ENCODE measurements at regions not wholly inside any gene's neighbourhood (a gene's known extent, or its start where the extent isn't known, plus 50 kb on each side); places are given as distances from the start of the nearest gene placed in this dataset.

DNA sequence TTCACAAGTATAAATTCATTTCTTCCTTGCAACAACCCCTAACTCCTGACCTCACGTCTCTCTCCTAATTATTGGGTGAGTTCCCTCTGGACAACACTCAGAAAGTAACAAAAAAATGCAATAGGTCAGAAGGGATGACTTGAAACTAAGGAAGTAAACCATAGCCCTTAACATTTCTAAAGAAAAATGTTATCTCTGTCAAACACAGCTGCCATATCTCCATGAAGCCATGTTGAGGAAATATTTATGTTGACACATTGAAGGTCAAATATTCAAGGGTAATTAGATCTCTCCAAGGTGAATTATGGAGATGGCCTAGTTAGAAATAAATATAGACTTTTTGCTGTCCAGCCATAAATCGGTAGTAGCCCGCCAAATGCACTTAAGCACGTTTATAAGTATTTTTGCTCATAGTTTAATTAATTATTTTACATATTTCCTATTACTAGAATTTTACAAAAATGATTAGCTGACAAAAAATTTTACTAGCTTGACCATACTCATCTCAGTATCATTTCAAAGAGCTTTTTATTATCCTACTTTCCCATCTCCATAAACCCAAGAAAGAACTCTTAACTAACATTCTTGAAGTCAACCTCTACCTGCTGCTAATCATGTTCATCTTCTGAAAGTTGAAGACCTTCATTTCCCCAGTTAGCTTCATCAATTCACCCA, 160.1 kb upstream of the PKN2 start:
- no peak overlapping the region for H3K4me3 ChIP-seq (ENCODE audit: low read length in 2 of 2)
- no peaks in the 10 kb centered on the region for H3K27me3 ChIP-seq (ENCODE audit: insufficient read depth, low read length)
- no peak overlapping the region for H3K4me3 Mint-ChIP-seq
- DNase-seq: no peak
- intact Hi-C loops (cut with micrococcal nuclease): no loop called here
- H3K9me3 ChIP-seq (ENCODE audit: control insufficient read depth in 1 of 2, low read length in 2 of 2): no peaks in the 10 kb centered on the region
- H3K4me1 ChIP-seq (ENCODE audit: insufficient read depth, low read length): no peaks in the 10 kb centered on the region
- H3K36me3 ChIP-seq (ENCODE audit: insufficient read depth, low read length): no peaks in the 10 kb centered on the region
- no peaks in the 10 kb centered on the region for H3K4me1 Mint-ChIP-seq
- H3K9me3 Mint-ChIP-seq: peaks cover 0 to 7% (median 0%) of the 10 kb centered on the region in 8 donors
- ChIA-PET POLR2A (ENCODE audit: partially characterized antibody) (no interaction called here), CTCF (ENCODE audit: partially characterized antibody) (no interaction called here)
- H3K27me3 Mint-ChIP-seq: peaks cover 0 to 2% of the 10 kb centered on the region in 2 donors
- no peaks in the 10 kb centered on the region for H3K36me3 Mint-ChIP-seq
- H3K27ac ChIP-seq (ENCODE audit: low read depth, low read length): no peak overlapping the region
- no peak overlapping the region for H3K27ac Mint-ChIP-seq

DNA sequence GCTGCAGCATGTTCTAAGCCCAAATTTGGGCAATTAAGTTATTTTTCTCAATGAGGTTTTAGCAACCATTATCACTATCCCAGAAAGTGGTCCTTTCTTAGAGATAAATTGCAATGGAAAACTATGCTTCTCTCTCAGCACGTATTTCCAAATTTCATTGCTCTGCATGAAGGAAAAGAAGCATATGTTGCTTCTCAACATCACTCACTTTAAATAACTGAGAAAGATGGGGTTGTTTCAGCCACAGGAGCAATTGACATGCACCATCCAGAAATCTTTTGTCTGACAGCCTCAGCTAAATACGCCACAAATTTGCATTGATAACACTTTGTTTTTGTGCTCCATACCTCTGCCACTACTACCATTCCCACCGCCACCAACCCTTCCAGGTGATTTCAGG, 157.6 kb upstream of the PKN2 start:
- H3K4me3 ChIP-seq (ENCODE audit: low read length in 2 of 2): no peak overlapping the region
- peaks cover 0 to 7% (median 0%) of the 10 kb centered on the region in 8 donors for H3K9me3 Mint-ChIP-seq
- H3K27ac Mint-ChIP-seq: no peak overlapping the region
- no peak overlapping the region for H3K27ac ChIP-seq (ENCODE audit: low read depth, low read length)
- intact Hi-C loops (cut with micrococcal nuclease): no loop called here
- H3K27me3 Mint-ChIP-seq: peaks cover 0 to 3% of the 10 kb centered on the region in 2 donors
- no peaks in the 10 kb centered on the region for H3K4me1 Mint-ChIP-seq
- no peaks in the 10 kb centered on the region for H3K36me3 Mint-ChIP-seq
- no peaks in the 10 kb centered on the region for H3K27me3 ChIP-seq (ENCODE audit: insufficient read depth, low read length)
- no peak for DNase-seq
- H3K36me3 ChIP-seq (ENCODE audit: insufficient read depth, low read length): no peaks in the 10 kb centered on the region
- ChIA-PET CTCF (ENCODE audit: partially characterized antibody) (no interaction called here), POLR2A (ENCODE audit: partially characterized antibody) (no interaction called here)
- no peaks in the 10 kb centered on the region for H3K4me1 ChIP-seq (ENCODE audit: insufficient read depth, low read length)
- H3K4me3 Mint-ChIP-seq: no peak overlapping the region
- no peaks in the 10 kb centered on the region for H3K9me3 ChIP-seq (ENCODE audit: control insufficient read depth in 1 of 2, low read length in 2 of 2)

DNA sequence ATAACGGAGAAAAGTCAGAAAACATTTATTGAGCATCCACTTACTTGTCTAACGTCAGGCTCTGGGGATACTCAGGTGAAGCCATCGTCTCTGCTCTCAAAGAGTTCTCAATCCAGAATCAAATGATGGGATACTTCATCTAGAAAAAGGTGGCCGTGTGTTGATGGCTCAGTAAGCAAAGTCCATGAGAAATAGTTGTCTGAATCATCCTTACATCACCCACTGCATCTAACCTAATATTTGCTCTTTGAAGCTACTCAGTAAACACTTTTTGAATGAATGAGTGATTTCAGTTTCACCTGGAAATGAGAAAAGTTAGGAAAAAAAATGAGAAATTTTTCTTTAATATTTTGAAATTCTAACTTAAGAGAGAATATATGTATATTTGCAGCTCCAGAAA, 155.3 kb upstream of the PKN2 start:
- H3K36me3 Mint-ChIP-seq: no peaks in the 10 kb centered on the region
- POLR2A ChIA-PET (ENCODE audit: partially characterized antibody): no interaction called here
- CTCF ChIA-PET (ENCODE audit: partially characterized antibody): no interaction called here
- H3K9me3 Mint-ChIP-seq: no peaks in the 10 kb centered on the region
- H3K4me3 ChIP-seq (ENCODE audit: low read length in 2 of 2): no peak overlapping the region
- H3K27ac ChIP-seq (ENCODE audit: low read depth, low read length): no peak overlapping the region
- H3K27ac Mint-ChIP-seq: no peak overlapping the region
- no peak for DNase-seq
- H3K36me3 ChIP-seq (ENCODE audit: insufficient read depth, low read length): no peaks in the 10 kb centered on the region
- H3K4me3 Mint-ChIP-seq: no peak overlapping the region
- H3K4me1 Mint-ChIP-seq: no peaks in the 10 kb centered on the region
- H3K4me1 ChIP-seq (ENCODE audit: insufficient read depth, low read length): no peaks in the 10 kb centered on the region
- intact Hi-C loops (cut with micrococcal nuclease): no loop called here
- no peaks in the 10 kb centered on the region for H3K27me3 ChIP-seq (ENCODE audit: insufficient read depth, low read length)
- H3K27me3 Mint-ChIP-seq: peaks cover 0 to 1% of the 10 kb centered on the region in 2 donors
- H3K9me3 ChIP-seq (ENCODE audit: control insufficient read depth in 1 of 2, low read length in 2 of 2): no peaks in the 10 kb centered on the region

DNA sequence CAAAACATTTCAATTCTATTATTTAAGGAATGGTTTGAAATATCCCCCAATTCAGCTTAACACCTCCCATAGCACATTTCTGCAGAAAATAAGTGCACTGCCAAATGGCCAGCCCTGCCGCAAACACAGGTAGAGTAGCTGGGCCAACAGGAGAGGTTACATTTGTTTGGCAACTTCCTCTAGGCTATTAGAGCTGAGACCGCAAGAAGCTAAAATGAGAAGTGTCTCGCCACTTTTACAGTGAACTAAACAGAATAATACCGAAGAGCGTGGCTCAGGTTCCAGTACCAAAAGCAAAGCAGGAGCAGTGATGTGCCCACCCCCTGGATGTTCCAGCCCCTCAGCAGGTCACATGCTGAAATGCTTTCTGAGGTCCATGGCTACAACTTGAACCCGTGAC, 154.5 kb upstream of the PKN2 start:
- Mint-ChIP-seq H3K36me3 (no peaks in the 10 kb centered on the region), H3K9me3 (no peaks in the 10 kb centered on the region), H3K4me3 (no peak overlapping the region), H3K27me3 (peaks cover 0 to 1% of the 10 kb centered on the region in 2 donors), H3K27ac (no peak overlapping the region), H3K4me1 (no peaks in the 10 kb centered on the region)
- POLR2A ChIA-PET (ENCODE audit: partially characterized antibody): no interaction called here
- no peaks in the 10 kb centered on the region for H3K36me3 ChIP-seq (ENCODE audit: insufficient read depth, low read length)
- no peaks in the 10 kb centered on the region for H3K4me1 ChIP-seq (ENCODE audit: insufficient read depth, low read length)
- no peak overlapping the region for H3K4me3 ChIP-seq (ENCODE audit: low read length in 2 of 2)
- H3K9me3 ChIP-seq (ENCODE audit: control insufficient read depth in 1 of 2, low read length in 2 of 2): no peaks in the 10 kb centered on the region
- no peak overlapping the region for H3K27ac ChIP-seq (ENCODE audit: low read depth, low read length)
- H3K27me3 ChIP-seq (ENCODE audit: insufficient read depth, low read length): no peaks in the 10 kb centered on the region
- DNase-seq: no peak
- intact Hi-C loops (cut with micrococcal nuclease): no loop called here
- CTCF ChIA-PET (ENCODE audit: partially characterized antibody): no interaction called here

DNA sequence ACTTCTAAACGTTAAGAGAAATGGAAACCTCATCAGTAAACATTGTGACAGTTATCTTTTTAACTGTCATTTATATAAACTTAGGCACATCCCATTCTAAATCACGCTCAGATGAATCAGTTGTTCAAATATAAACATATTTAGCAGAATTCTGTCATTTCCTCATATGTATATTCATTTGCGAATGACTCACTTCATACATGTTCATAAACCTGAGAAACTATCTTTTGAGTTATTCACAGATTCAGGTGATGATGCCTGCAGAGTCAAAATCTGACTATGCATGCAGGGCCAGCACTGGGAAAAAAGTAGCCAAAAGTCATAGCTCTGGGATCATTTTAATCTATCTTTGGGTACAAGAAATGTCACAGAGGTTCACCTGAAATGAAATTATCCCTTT, 153.8 kb upstream of the PKN2 start:
- Histone ChIP-seq H3K27ac (ENCODE audit: low read depth, low read length) (no peak overlapping the region), H3K36me3 (ENCODE audit: insufficient read depth, low read length) (no peaks in the 10 kb centered on the region), H3K4me3 (ENCODE audit: low read length in 2 of 2) (no peak overlapping the region), H3K27me3 (ENCODE audit: insufficient read depth, low read length) (no peaks in the 10 kb centered on the region), H3K4me1 (ENCODE audit: insufficient read depth, low read length) (no peaks in the 10 kb centered on the region), H3K9me3 (ENCODE audit: control insufficient read depth in 1 of 2, low read length in 2 of 2) (no peaks in the 10 kb centered on the region)
- Mint-ChIP-seq H3K27ac (no peak overlapping the region), H3K4me3 (no peak overlapping the region), H3K9me3 (no peaks in the 10 kb centered on the region), H3K4me1 (no peaks in the 10 kb centered on the region), H3K36me3 (no peaks in the 10 kb centered on the region), H3K27me3 (peaks cover 0 to 1% of the 10 kb centered on the region in 2 donors)
- DNase-seq: no peak
- ChIA-PET CTCF (ENCODE audit: partially characterized antibody) (no interaction called here), POLR2A (ENCODE audit: partially characterized antibody) (no interaction called here)
- intact Hi-C loops (cut with micrococcal nuclease): no loop called here

DNA sequence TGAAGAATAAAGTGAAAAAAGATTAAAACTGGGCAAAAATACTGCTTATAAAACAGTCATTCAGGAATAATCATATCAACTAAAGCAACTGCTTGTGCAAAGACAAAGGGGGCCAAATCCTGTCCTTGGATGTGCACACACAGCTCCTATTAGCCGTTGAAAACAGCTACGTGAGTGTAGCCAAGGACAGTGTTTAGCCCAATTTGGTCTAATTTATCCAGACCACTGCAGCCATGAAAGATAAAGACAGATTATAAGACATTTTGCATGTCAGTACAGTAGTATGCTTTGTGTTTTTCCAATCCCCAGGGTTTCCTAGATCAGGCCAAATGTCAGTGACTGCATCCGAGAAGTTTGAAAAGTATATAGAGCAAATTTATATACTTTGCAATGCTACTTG, 146.3 kb upstream of the PKN2 start:
- no peaks in the 10 kb centered on the region for H3K36me3 Mint-ChIP-seq
- H3K27me3 Mint-ChIP-seq: peaks cover 4 to 7% of the 10 kb centered on the region in 2 donors
- Histone ChIP-seq H3K36me3 (ENCODE audit: insufficient read depth, low read length) (no peaks in the 10 kb centered on the region), H3K27ac (ENCODE audit: low read depth, low read length) (no peak overlapping the region), H3K4me1 (ENCODE audit: insufficient read depth, low read length) (no peaks in the 10 kb centered on the region), H3K27me3 (ENCODE audit: insufficient read depth, low read length) (no peaks in the 10 kb centered on the region), H3K4me3 (ENCODE audit: low read length in 2 of 2) (no peak overlapping the region), H3K9me3 (ENCODE audit: control insufficient read depth in 1 of 2, low read length in 2 of 2) (no peaks in the 10 kb centered on the region)
- H3K27ac Mint-ChIP-seq: no peak overlapping the region
- DNase-seq: no peak
- no peak overlapping the region for H3K4me3 Mint-ChIP-seq
- H3K9me3 Mint-ChIP-seq: no peaks in the 10 kb centered on the region
- CTCF ChIA-PET (ENCODE audit: partially characterized antibody): no interaction called here
- H3K4me1 Mint-ChIP-seq: no peaks in the 10 kb centered on the region
- intact Hi-C loops (cut with micrococcal nuclease): no loop called here
- POLR2A ChIA-PET (ENCODE audit: partially characterized antibody): no interaction called here

DNA sequence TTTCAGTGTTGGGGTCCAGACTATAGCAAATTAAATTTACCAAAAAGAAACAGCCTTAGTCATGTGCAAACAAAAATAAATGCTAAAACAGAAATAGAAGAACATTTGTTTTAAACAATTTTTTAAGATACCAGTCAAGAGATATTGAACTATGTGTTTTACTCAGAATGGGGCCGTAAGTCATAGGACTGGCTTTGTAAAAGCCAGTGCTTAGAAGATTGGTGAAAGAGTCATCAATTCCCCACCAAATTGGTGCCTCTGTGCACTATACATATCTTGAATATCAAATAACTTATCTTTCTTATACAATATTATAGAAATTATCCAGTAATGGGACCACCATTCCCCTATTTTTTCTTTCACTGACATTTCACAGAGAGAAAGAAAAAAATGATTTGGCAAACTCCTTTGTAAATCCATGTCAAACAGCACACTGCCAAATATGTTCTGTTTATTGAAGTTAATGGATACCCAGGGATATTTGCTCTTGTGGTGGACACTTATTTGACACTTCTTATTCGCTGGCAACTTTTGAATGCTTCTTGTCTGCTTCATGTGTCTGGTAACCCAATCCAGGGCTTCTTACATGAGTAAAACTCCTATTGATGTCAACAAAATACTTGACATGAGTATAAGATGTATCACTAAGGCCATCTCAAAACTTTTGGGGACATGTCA, 145.7 kb upstream of the PKN2 start:
- Histone ChIP-seq H3K4me1 (ENCODE audit: insufficient read depth, low read length) (no peaks in the 10 kb centered on the region), H3K36me3 (ENCODE audit: insufficient read depth, low read length) (no peaks in the 10 kb centered on the region), H3K9me3 (ENCODE audit: control insufficient read depth in 1 of 2, low read length in 2 of 2) (no peaks in the 10 kb centered on the region), H3K27ac (ENCODE audit: low read depth, low read length) (no peak overlapping the region), H3K27me3 (ENCODE audit: insufficient read depth, low read length) (no peaks in the 10 kb centered on the region), H3K4me3 (ENCODE audit: low read length in 2 of 2) (no peak overlapping the region)
- Mint-ChIP-seq H3K27me3 (peaks cover 4 to 8% of the 10 kb centered on the region in 2 donors), H3K4me3 (no peak overlapping the region), H3K9me3 (no peaks in the 10 kb centered on the region), H3K27ac (no peak overlapping the region), H3K4me1 (no peaks in the 10 kb centered on the region), H3K36me3 (no peaks in the 10 kb centered on the region)
- intact Hi-C loops (cut with micrococcal nuclease): no loop called here
- POLR2A ChIA-PET (ENCODE audit: partially characterized antibody): no interaction called here
- CTCF ChIA-PET (ENCODE audit: partially characterized antibody): no interaction called here
- DNase-seq: no peak

Measured in CD4-positive, alpha-beta memory T cell (primary cell).